ENCODE measurements at regions not wholly inside any gene's neighbourhood (a gene's known extent, or its start where the extent isn't known, plus 50 kb on each side); places are given as distances from the start of the nearest gene placed in this dataset.

GRCh38 chr1:198809247-198809646 lies 170.4 kb downstream of the PTPRC start:
- Histone ChIP-seq H3K4me3 (ENCODE audit: low read depth, low read length) (no peak overlapping the region), H3K9me3 (ENCODE audit: control insufficient read depth, insufficient read depth, low read length) (no peaks in the 10 kb centered on the region), H3K4me1 (ENCODE audit: control insufficient read depth, insufficient read depth, low read length) (no peaks in the 10 kb centered on the region), H3K36me3 (ENCODE audit: control insufficient read depth, insufficient read depth, low read length) (no peaks in the 10 kb centered on the region), H3K27me3 (ENCODE audit: control insufficient read depth, insufficient read depth, low read length) (no peaks in the 10 kb centered on the region), H3K9ac (ENCODE audit: low read depth, low read length) (no peak overlapping the region)

GRCh38 chr1:198811449-198811848 lies 172.6 kb downstream of the PTPRC start:
- no peaks in the 10 kb centered on the region for H3K27me3 ChIP-seq (ENCODE audit: control insufficient read depth, insufficient read depth, low read length)
- no peak overlapping the region for H3K4me3 ChIP-seq (ENCODE audit: low read depth, low read length)
- H3K9me3 ChIP-seq (ENCODE audit: control insufficient read depth, insufficient read depth, low read length), result peaks cover 4% of the 10 kb centered on the region
- no peaks in the 10 kb centered on the region for H3K4me1 ChIP-seq (ENCODE audit: control insufficient read depth, insufficient read depth, low read length)
- H3K9ac ChIP-seq (ENCODE audit: low read depth, low read length), result no peak overlapping the region
- H3K36me3 ChIP-seq (ENCODE audit: control insufficient read depth, insufficient read depth, low read length), result no peaks in the 10 kb centered on the region

GRCh38 chr1:198823626-198824025 lies 184.8 kb downstream of the PTPRC start:
- H3K36me3 ChIP-seq (ENCODE audit: control insufficient read depth, insufficient read depth, low read length), result no peaks in the 10 kb centered on the region
- H3K27me3 ChIP-seq (ENCODE audit: control insufficient read depth, insufficient read depth, low read length), result no peaks in the 10 kb centered on the region
- H3K4me3 ChIP-seq (ENCODE audit: low read depth, low read length), result no peak overlapping the region
- no peaks in the 10 kb centered on the region for H3K9me3 ChIP-seq (ENCODE audit: control insufficient read depth, insufficient read depth, low read length)
- H3K9ac ChIP-seq (ENCODE audit: low read depth, low read length), result no peak overlapping the region
- H3K4me1 ChIP-seq (ENCODE audit: control insufficient read depth, insufficient read depth, low read length), result no peaks in the 10 kb centered on the region

- Histone ChIP-seq H3K9me3 (ENCODE audit: control insufficient read depth, insufficient read depth, low read length) (no peaks in the 10 kb centered on the region), H3K4me3 (ENCODE audit: low read depth, low read length) (no peak overlapping the region), H3K4me1 (ENCODE audit: control insufficient read depth, insufficient read depth, low read length) (no peaks in the 10 kb centered on the region), H3K27me3 (ENCODE audit: control insufficient read depth, insufficient read depth, low read length) (no peaks in the 10 kb centered on the region), H3K9ac (ENCODE audit: low read depth, low read length) (no peak overlapping the region), H3K36me3 (ENCODE audit: control insufficient read depth, insufficient read depth, low read length) (no peaks in the 10 kb centered on the region)
Observed at GRCh38 chr1:198825254-198825653, 186.4 kb downstream of the PTPRC start.

GRCh38 chr1:198829356-198829755 lies 190.5 kb downstream of the PTPRC start:
- Histone ChIP-seq H3K9me3 (ENCODE audit: control insufficient read depth, insufficient read depth, low read length) (no peaks in the 10 kb centered on the region), H3K4me3 (ENCODE audit: low read depth, low read length) (no peak overlapping the region), H3K4me1 (ENCODE audit: control insufficient read depth, insufficient read depth, low read length) (no peaks in the 10 kb centered on the region), H3K9ac (ENCODE audit: low read depth, low read length) (no peak overlapping the region), H3K36me3 (ENCODE audit: control insufficient read depth, insufficient read depth, low read length) (no peaks in the 10 kb centered on the region), H3K27me3 (ENCODE audit: control insufficient read depth, insufficient read depth, low read length) (no peaks in the 10 kb centered on the region)

GRCh38 chr1:198829944-198830343 lies 191.1 kb downstream of the PTPRC start:
- Histone ChIP-seq H3K27me3 (ENCODE audit: control insufficient read depth, insufficient read depth, low read length) (no peaks in the 10 kb centered on the region), H3K4me1 (ENCODE audit: control insufficient read depth, insufficient read depth, low read length) (no peaks in the 10 kb centered on the region), H3K9ac (ENCODE audit: low read depth, low read length) (no peak overlapping the region), H3K4me3 (ENCODE audit: low read depth, low read length) (no peak overlapping the region), H3K36me3 (ENCODE audit: control insufficient read depth, insufficient read depth, low read length) (no peaks in the 10 kb centered on the region), H3K9me3 (ENCODE audit: control insufficient read depth, insufficient read depth, low read length) (no peaks in the 10 kb centered on the region)

GRCh38 chr1:198830412-198830811 lies 191.6 kb downstream of the PTPRC start:
- Histone ChIP-seq H3K36me3 (ENCODE audit: control insufficient read depth, insufficient read depth, low read length) (no peaks in the 10 kb centered on the region), H3K4me3 (ENCODE audit: low read depth, low read length) (no peak overlapping the region), H3K4me1 (ENCODE audit: control insufficient read depth, insufficient read depth, low read length) (no peaks in the 10 kb centered on the region), H3K27me3 (ENCODE audit: control insufficient read depth, insufficient read depth, low read length) (no peaks in the 10 kb centered on the region), H3K9ac (ENCODE audit: low read depth, low read length) (no peak overlapping the region), H3K9me3 (ENCODE audit: control insufficient read depth, insufficient read depth, low read length) (no peaks in the 10 kb centered on the region)

- Histone ChIP-seq H3K27me3 (ENCODE audit: control insufficient read depth, insufficient read depth, low read length) (no peaks in the 10 kb centered on the region), H3K9ac (ENCODE audit: low read depth, low read length) (no peak overlapping the region), H3K4me1 (ENCODE audit: control insufficient read depth, insufficient read depth, low read length) (no peaks in the 10 kb centered on the region), H3K4me3 (ENCODE audit: low read depth, low read length) (no peak overlapping the region), H3K36me3 (ENCODE audit: control insufficient read depth, insufficient read depth, low read length) (no peaks in the 10 kb centered on the region), H3K9me3 (ENCODE audit: control insufficient read depth, insufficient read depth, low read length) (no peaks in the 10 kb centered on the region)
Observed at GRCh38 chr1:198833706-198834503, 195.1 kb downstream of the PTPRC start.

GRCh38 chr1:198837278-198838021 lies 198.6 kb downstream of the PTPRC start:
- Histone ChIP-seq H3K4me1 (ENCODE audit: control insufficient read depth, insufficient read depth, low read length) (no peaks in the 10 kb centered on the region), H3K9me3 (ENCODE audit: control insufficient read depth, insufficient read depth, low read length) (no peaks in the 10 kb centered on the region), H3K9ac (ENCODE audit: low read depth, low read length) (no peak overlapping the region), H3K36me3 (ENCODE audit: control insufficient read depth, insufficient read depth, low read length) (no peaks in the 10 kb centered on the region), H3K27me3 (ENCODE audit: control insufficient read depth, insufficient read depth, low read length) (no peaks in the 10 kb centered on the region), H3K4me3 (ENCODE audit: low read depth, low read length) (no peak overlapping the region)

- Histone ChIP-seq H3K9me3 (ENCODE audit: control insufficient read depth, insufficient read depth, low read length) (no peaks in the 10 kb centered on the region), H3K9ac (ENCODE audit: low read depth, low read length) (no peak overlapping the region), H3K36me3 (ENCODE audit: control insufficient read depth, insufficient read depth, low read length) (no peaks in the 10 kb centered on the region), H3K27me3 (ENCODE audit: control insufficient read depth, insufficient read depth, low read length) (no peaks in the 10 kb centered on the region), H3K4me1 (ENCODE audit: control insufficient read depth, insufficient read depth, low read length) (no peaks in the 10 kb centered on the region), H3K4me3 (ENCODE audit: low read depth, low read length) (no peak overlapping the region)
Observed at GRCh38 chr1:198838022-198838342, 199.1 kb downstream of the PTPRC start.

- H3K9ac ChIP-seq (ENCODE audit: low read depth, low read length), result no peak overlapping the region
- no peak overlapping the region for H3K4me3 ChIP-seq (ENCODE audit: low read depth, low read length)
- H3K9me3 ChIP-seq (ENCODE audit: control insufficient read depth, insufficient read depth, low read length), result no peaks in the 10 kb centered on the region
- no peaks in the 10 kb centered on the region for H3K4me1 ChIP-seq (ENCODE audit: control insufficient read depth, insufficient read depth, low read length)
- no peaks in the 10 kb centered on the region for H3K27me3 ChIP-seq (ENCODE audit: control insufficient read depth, insufficient read depth, low read length)
- no peaks in the 10 kb centered on the region for H3K36me3 ChIP-seq (ENCODE audit: control insufficient read depth, insufficient read depth, low read length)
Observed at GRCh38 chr1:198841477-198841876, 202.6 kb downstream of the PTPRC start.

GRCh38 chr1:198842686-198843085 lies 203.8 kb downstream of the PTPRC start:
- Histone ChIP-seq H3K36me3 (ENCODE audit: control insufficient read depth, insufficient read depth, low read length) (no peaks in the 10 kb centered on the region), H3K4me1 (ENCODE audit: control insufficient read depth, insufficient read depth, low read length) (no peaks in the 10 kb centered on the region), H3K4me3 (ENCODE audit: low read depth, low read length) (no peak overlapping the region), H3K27me3 (ENCODE audit: control insufficient read depth, insufficient read depth, low read length) (no peaks in the 10 kb centered on the region), H3K9ac (ENCODE audit: low read depth, low read length) (no peak overlapping the region), H3K9me3 (ENCODE audit: control insufficient read depth, insufficient read depth, low read length) (no peaks in the 10 kb centered on the region)

Data from iPS-15b (cell line).